GM21786 (cell line): ENCODE measurements at regions not wholly inside any gene's neighbourhood (a gene's known extent, or its start where the extent isn't known, plus 50 kb on each side); places are given as distances from the start of the nearest gene placed in this dataset.

Experiments used
- ATAC-seq: cut with Tn5 transposase; IDR thresholded peaks from one replicate; pipeline ENCODE4 v1.9.1; 2021; ENCODE audit not compliant: unreplicated experiment

DNA sequence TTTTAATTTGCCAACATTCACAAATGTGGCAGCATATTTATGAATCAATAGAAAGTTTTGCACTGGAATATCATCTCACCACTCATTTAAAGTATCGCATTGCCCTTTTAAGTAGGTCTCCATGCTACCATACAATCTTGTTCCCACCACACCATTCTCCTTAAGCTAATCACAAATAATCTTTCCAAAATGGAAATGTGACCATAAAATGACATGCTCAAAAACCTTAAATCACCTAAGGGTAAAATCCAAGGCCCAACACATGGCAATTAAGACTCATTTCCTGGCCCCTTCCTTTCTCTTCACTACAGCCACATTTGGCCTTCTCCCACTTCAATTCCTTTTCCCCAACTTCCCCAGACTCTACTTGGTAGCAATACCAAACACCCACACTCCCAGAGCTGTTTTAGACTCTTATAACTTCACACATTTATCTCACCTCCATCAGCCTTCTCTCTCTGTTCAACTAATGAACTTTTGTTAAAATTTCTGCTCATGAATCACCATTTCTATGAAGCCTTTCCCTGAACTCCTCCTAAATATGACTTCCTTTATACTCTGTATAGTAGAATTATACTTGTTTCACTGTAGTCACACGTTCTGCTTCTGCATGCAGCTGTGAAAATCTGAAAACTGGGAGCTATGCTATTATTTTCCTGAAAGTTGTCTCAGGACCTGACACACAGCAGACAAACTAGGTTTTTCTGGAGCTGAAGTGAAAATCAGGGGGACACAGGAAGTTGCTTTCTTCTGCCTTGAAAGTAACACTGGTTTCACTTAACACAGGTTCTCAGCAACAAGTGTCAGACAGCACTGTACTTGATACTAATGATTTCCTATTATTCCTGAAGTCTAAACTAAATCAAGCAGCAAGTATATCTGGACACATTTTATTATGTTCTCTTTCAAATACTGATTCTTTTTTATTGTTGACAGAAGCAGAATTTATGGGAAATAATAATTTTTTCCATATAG lies 303.9 kb downstream of the ZEB2 start:
- peak; percentile 51 for ATAC-seq

DNA sequence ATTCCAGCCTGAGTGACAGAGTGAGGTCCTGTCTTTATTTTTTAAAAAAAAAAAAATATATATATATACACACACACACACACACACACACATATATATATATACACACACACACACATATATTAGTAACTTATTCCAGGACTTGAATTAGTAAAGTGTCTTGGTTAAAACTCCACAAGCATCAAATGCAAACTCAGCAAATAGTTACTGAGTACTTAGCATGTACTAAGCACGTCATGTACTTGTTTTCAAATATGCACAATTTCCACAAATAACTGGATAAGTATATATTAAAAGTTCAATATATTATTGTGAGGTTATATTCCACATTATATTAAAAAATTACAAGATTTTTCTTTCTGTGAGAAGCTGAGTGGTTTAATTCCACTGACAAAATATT lies 304.7 kb downstream of the ZEB2 start:
- no peak for ATAC-seq

DNA sequence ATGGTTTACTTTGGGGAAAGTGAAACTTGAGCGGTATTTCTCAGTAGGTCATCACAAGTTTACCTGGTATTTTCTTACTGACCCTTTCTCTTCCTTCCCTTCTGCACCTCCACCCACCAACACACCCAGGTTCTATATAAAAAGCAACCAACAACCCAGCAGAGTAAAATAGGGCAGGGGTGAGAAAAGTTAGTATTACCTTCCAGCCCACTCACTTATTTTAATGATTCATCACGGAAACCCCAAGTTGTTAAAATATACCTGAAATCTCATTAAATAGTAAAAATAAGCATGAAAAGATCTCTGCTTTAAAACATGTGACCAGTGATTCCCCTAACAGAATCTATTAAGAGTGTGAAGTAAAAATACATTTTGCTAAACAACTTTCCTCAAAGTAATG lies 306.1 kb downstream of the ZEB2 start:
- peak; percentile 93 for ATAC-seq

DNA sequence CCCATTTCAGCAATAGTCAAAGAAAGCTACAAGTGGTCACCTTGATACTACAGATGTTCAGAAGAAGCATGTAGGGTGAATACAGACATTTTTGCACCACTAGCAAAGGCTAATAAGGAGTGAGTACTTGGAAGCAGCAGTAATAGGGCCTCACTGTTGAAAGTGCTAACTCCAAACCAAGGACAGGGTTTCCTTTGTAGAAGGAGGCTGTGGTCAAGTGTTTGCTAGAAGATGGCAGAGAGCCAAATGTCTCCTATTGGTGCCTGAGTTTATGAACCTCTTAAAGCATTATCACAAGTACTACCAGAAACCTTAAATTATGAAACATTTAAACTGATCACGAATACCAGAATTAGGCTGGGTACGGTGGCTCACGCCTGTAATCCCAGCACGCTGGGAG lies 308.1 kb downstream of the ZEB2 start:
- ATAC-seq = no peak

DNA sequence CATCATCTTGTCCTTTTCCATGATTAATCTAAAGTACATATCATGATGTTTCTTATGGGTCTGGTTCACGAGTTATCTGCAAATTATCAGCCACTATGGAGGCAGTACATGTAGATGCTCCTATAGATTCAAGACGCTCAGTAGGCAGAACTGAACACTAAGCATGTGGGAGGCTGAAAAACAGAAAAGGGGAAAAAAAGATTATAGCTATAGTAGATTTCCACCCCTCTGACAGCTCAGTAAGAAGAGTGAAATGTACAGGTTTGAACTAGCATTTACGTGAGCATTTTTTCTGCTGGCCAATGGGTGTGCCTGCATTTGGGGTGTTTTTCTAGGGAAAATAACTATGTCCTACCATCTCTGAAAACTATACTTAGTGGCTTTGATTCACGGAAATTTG lies 308.9 kb downstream of the ZEB2 start:
- no peak for ATAC-seq

DNA sequence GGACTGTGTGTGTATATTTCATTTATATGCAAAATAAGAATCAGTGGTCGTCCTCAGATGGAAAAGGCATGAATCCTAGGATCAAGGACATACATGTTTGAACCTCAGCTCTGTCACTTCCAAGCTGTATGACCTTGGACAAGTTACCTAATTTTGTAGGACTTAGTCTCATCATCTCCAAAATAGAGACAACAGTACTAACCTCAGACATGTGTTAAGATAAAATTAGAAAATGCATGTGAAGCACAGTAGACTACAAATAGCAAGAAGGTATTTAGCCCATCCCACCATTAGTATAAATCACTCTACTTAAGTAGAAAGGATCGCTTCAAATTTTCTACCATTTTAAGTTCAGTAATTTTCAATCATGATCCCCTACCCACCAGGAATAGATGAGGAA lies 309.8 kb downstream of the ZEB2 start:
- ATAC-seq = no peak

DNA sequence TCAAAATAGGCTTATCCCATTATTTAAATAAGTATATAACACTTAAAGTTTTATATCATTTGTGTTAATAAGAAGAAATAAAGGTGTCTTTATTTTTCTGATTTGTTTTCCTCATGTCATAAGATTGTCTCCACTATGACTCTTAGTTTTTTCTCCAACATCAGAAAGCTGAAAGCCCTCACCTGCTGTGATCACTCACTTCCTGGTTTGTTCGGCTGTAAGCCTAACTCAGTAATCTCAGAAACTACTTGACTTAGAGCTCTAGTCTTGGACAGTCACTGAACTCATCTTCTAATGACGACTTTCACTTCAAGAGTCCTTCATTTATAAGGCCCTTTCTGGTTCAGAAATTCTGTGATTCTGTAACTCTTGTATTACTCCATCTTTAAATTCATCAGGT lies 311.0 kb downstream of the ZEB2 start:
- no peak for ATAC-seq

DNA sequence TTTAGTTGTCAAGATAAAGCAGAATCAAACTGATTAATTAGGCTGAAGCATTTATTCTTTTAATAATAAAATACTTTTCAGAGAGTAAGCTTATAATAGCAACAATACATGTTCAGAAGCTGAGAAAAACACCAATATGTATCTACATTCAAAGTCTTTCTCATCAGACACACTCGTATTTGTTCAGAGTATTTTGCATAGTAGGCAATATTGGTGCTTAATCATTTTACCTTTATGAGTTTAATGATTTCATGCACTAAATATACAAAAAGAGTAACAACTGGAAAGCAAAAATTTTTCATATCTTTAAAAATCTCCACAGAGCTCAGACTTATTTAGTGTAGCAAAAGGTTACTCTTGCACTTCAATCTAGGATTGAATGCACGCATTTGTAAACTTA lies 313.9 kb downstream of the ZEB2 start:
- ATAC-seq = no peak

DNA sequence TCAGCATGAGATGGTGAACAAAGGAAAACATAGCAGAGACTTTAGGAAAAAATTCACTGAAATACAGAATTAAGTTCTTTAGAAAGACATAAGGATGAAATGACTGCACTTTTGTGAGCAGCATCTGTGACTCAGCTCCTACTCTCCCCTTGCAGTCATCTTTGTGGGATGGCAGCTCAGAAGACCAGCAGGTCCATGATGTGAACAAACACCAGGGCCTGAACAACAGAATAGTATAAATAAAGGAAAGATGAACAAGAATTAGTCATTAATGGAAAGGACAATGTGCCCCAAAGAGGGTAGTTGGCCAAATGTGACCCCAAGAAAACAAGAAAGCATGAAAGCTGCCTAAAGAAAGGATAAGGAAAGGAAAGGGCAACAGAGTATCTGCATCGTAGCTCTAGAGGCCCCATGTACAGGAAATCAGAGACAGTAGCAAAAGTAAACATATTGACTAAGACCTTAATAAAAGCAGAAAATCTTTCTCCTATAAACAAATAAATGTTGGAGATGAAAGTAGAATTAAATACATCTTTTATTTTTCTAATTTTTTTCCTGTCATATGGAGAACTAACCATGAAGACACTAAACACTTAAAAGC lies 318.0 kb downstream of the ZEB2 start:
- ATAC-seq = no peak

DNA sequence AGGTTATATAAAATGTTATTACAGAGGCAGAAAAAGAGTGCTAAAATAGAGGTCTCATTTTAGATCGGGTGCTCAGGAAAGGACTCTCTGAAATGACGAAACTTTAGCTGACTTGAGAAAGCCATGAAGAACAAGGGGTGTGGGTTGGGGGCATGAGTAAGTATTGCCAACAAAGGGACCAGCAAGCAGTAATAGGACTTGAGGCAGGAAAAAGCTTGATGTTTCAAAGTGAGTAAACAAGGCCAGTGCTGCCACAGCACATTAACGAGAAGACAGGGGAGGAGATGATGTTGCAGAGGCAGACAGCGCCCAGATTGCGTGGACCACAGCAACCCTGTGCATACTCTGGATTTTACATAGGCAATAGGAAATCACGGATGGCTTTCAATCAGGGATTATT lies 318.8 kb downstream of the ZEB2 start:
- ATAC-seq = no peak

DNA sequence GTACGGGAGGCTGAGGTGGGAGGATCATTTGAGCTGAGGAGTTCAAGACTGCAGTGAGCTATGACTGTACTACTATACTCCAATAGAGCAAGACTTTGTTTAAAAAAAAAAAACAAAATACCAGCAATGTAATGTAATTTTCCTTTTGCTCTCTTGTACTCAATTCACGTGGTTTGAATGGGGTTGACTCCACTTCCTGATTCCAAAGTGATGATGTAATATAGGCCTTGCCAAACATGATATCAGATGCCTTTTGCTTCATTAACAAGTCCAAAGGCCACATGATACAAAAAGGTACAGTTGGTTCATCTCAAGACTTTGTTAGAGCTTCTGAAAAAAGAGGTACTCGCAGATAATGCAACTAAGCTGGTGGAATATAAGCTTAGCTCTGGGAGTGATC lies 321.8 kb downstream of the ZEB2 start:
- no peak for ATAC-seq

DNA sequence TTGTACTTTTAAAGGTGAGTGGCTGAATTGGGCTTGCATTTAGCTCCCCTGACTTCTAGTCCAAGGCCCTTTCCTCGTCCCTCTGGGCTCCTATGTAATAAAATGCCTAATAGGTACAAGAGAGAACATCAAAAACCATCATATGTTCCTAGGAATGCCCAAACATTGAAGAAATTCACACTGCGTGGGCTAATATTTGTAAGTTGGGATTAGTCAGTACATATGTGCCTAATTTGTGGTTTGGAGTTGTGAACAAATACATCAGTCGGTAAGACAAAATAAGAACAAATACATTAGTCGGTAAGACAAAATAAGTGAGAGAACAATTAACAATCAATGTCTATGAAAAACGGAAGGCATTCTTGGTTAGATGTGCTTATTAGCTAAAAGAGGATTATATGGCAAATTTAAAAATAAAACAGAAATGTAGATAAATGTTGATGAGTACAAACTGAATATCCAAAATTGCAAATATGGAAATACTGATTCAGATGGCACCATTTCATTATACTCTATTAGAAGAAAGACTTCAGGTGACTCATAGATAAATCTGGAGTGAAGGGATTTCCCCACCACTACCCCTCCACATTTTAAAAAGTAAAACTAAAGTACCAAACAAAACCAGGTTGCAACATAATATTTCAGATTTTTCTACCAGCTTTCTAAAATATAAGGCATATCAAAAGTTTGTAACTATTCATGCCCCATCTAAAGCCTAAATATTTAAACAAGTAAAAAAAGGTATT lies 325.4 kb downstream of the ZEB2 start:
- no peak for ATAC-seq

DNA sequence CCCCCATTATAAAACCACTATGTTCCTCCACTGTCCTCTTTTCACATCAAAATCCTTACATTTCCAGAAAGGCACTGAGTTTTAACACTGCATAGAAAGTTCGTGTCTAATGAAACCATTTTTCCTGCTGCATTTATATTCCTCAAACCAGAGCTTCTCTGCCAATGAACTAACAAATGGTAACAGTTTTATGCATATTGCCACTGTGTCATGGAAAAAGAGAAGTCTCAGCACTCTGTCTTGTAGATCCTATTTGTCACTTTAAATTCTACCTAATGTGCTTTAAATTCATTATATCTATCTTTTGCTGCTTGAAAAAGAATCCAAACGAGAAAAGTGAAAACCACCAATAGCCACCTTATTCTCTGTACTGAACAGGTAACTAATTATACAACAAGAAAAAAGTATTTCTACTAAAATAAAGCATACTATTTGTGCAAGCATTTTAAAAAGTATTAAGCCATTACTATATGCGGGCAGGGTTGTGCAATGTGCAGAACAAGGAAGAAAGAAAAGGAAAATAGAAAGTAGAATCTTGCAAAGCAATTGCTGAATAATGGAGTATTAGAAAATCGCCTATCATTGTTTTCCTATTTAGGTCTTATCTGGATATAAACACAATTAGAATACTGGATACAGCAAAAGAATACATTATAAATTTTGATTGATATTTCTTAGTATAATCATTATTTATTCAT lies 328.9 kb downstream of the ZEB2 start:
- no peak for ATAC-seq

DNA sequence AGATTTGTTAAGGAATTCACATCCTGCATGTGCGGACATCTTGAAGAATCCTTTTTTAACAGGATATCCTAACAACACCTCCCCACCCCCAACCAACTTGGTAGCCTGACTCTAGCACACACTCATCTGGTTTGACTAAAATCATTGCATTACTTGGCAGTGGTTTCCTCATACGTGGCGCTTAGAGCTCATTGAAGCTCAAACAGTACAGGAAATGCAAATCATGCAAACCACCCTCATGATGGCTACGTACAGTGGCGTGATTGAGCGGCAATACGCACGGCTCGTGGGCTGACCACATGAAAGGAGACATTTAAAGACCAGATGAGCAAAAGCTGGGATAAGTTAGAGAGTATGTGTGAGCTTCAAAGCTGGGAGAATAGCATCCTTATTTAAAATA lies 336.2 kb downstream of the ZEB2 start:
- peak; percentile 98 for ATAC-seq

DNA sequence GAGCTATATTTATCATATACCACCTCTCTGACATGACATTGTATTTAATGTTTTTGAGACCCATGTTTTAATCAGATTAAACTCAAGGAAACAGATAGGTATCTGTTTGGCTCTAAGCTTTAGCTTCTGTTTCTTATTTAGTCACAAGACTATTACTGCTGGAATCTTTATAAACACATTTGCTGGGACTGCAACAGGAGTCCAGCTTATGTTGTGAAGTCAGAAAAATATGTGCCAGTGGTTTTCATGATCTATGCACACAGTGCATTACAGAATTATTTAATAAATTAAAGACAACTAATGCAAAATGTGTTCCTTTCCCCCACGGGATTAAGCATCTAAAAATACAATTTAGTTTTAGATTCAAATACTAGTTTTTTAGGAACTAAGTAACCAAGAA lies 338.9 kb downstream of the ZEB2 start:
- no peak for ATAC-seq

DNA sequence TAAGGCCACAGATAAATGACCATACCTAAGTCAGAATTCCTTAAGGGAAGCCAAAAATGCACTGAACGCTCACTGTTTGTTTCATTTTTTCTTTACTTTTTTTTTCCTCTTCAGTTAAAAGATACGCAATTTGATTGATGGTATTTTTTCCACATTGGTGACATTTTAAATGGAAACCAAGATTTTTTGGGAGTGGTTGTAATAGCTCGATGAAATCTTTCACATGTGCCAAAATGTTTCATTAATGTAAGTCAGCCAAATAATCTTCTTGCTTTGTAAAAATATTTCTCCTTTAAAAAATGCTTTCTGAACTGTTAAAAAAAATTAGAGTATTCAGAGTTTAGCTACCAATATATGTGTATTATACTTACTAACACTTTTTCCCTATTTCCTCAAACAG lies 339.8 kb downstream of the ZEB2 start:
- ATAC-seq = no peak

DNA sequence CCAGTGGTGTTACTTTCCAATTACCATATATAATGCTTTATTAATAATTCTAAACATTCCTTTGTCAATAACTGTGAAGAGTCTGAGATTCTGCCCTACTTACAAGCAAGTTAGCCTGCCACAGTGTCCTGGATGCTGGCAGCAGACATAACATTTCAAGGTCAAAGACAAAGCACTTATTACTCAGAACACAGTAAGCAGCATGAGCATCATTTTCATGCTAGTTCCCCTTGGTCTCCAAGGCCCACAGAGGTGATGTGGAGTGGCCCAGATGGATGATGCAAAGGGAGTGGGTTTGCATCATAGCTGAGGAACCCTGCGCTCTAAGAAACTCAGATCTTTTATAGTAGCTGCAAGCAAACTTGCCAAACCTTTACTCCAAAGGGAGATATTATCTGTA lies 349.7 kb downstream of the ZEB2 start:
- no peak for ATAC-seq

DNA sequence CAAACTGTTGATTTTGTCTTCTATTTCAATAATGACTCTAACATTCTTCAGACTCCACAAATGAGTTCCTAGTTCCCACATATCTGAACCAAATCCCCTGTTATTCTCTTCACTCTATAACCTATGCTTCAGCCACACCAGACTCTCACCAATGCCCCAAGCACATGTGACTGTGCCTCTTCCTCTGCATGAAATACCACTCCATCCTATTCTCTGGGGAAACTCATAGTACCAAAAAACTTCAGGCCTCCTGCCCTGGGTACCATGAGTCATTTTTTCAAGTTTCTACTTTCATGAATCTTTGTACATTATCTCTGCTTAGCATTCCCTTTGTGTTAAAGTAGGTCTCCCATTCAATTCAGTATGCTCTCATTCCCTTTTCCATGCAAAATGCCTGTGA lies 353.2 kb downstream of the ZEB2 start:
- ATAC-seq = no peak

DNA sequence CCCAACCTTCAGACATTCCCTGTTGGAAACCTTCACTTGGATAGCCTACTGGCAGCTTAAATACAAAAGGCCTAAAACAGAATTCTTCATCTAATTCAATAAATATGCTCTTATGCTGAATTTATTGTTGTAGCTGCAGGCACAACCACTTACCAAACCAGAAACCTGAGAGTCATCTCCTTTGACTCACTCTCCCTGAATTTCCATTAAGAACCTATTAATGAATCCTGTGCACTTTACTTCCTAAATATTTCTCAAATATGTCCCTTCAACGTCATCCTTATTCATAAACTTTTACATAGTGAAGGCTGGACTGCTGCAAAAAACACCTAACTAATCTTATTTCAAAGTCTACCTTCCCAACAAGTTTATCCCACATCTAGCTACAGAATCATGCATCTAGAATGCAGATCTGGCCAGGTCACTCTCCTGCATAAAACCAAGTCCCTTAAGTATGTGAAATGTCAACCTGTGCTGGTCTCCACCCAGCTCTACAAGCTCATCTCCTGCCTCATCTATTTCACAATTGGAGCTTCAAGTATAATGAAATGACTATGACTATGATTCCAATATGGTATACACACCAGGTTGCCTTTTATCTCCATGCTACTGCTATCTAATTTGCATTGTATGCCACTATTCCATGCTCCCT lies 354.2 kb downstream of the ZEB2 start:
- ATAC-seq = no peak

DNA sequence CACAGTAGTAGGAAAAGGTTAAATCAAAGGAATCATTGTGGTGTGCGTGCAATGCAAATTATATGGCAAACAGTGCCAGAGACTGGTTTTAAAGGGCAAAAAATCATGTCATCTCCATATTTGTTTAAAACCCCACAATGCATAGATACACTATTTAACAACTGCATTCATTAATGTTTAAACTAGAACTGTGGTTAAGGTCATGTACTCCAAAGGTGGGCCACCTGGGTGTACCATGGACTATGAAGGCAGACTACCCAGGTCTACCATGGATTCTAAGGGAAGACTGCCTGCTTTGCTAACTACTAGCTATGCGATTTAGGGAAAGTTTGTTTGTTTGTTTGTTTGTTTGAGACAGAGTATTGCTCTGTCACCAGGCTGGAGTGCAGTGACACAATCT lies 356.3 kb downstream of the ZEB2 start:
- no peak for ATAC-seq

DNA sequence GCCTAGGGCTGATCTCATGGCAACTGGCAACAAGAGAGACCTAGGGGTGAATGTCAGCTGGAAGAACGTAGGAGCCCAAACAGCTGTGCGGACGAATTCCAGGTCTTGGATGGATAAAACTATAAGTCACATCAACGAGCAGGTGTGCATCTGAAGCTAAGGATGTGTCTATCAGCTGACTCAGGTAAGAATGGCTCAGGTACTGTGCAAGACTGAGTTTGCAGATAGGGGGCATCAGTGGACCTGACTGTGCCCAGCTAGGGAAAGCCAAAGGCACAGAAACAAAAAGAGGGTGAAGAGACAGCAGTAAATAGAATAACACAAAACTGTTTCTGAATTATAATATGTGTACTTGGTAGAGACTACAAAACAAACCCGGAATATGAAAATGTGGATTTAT lies 357.3 kb downstream of the ZEB2 start:
- ATAC-seq = peak; percentile 73
